D721Med (cell line): ENCODE measurements at regions not wholly inside any gene's neighbourhood (a gene's known extent, or its start where the extent isn't known, plus 50 kb on each side); places are given as distances from the start of the nearest gene placed in this dataset.
A peak's percentile ranks its signal among the peaks of the same experiment; 100 is the strongest.

Source experiments
- DNase-seq: peaks from one replicate; pipeline ENCODE4 v3.0.0; 2011; ENCODE audit warnings: low spot score; ENCODE audit not compliant: insufficient read length
- FAIRE-seq: peaks from 2 replicates; lab custom pipeline; 2011; peaks lifted over from hg19 to GRCh38; lab: Jason Lieb, UNC
- CTCF ChIP-seq: IDR thresholded peaks from 2 replicates; pipeline ENCODE4 v1.5.1; 2012; ENCODE audit warnings: mild to moderate bottlenecking, control low read depth; ENCODE audit not compliant: insufficient read depth; ENCODE audit errors: missing control alignments

GRCh38 chr10:128527711-128528110 is 401.5 kb upstream of the MKI67 start:
- TF ChIP-seq CTCF = no peak
- FAIRE-seq (no peak), DNase-seq (no peak)

- FAIRE-seq = no peak
- TF ChIP-seq CTCF = no peak
Observed at GRCh38 chr10:128528167-128528566, 401.9 kb upstream of the MKI67 start.

GRCh38 chr10:128528781-128529180 is 402.6 kb upstream of the MKI67 start:
- FAIRE-seq = no peak
- no peak for TF ChIP-seq CTCF

More at GRCh38 chr10:128528167-128528566, 401.9 kb upstream of the MKI67 start:
- no peak for DNase-seq

GRCh38 chr10:128529225-128529624 is 403.0 kb upstream of the MKI67 start:
- no peak for DNase-seq
- no peak for TF ChIP-seq CTCF
- no peak for FAIRE-seq

More at GRCh38 chr10:128528781-128529180, 402.6 kb upstream of the MKI67 start:
- DNase-seq = no peak

- no peak for DNase-seq
- no peak for FAIRE-seq
- peak; percentile 44 for TF ChIP-seq CTCF
Observed at GRCh38 chr10:128530301-128530700, 404.1 kb upstream of the MKI67 start.

- DNase-seq (no peak), FAIRE-seq (no peak)
- no peak for TF ChIP-seq CTCF
Observed at GRCh38 chr10:128530946-128531345, 404.7 kb upstream of the MKI67 start.

- no peak for FAIRE-seq
- no peak for TF ChIP-seq CTCF
- DNase-seq = no peak
Observed at GRCh38 chr10:128534686-128535085, 408.5 kb upstream of the MKI67 start.
